AG04450 (cell line): ENCODE measurements at regions not wholly inside any gene's neighbourhood (a gene's known extent, or its start where the extent isn't known, plus 50 kb on each side); places are given as distances from the start of the nearest gene placed in this dataset.

Experiments
- CTCF ChIA-PET: fragments of 300-600, 350-600 bp; formaldehyde crosslinking; extraction: SDS; loops from one replicate; lab custom pipeline; 2022; ENCODE audit warnings: antibody characterized with exemption, inconsistent platforms; lab: Charles Lee
- POLR2A ChIA-PET: fragments of 350-600 bp; formaldehyde crosslinking; extraction: SDS; loops from one replicate; lab custom pipeline; 2021; ENCODE audit warnings: antibody characterized with exemption, inconsistent platforms; lab: Yijun Ruan, JAX
- DNase-seq: peaks from one replicate; pipeline ENCODE4 v3.0.0-alpha.2; 2011; ENCODE audit warnings: low read depth, low spot score
- H3K27ac ChIP-seq: one replicate; pipeline ENCODE4 v1.5.1; 2012; ENCODE audit warnings: low read depth, low read length, control low read depth
- H3K27me3 ChIP-seq: one replicate; pipeline ENCODE4 v1.6.0; 2012; ENCODE audit warnings: low read length; ENCODE audit not compliant: control insufficient read depth, insufficient read depth
- H3K4me3 ChIP-seq: 2 replicates; pipeline ENCODE4 v1.5.1; 2011; ENCODE audit warnings: mild to moderate bottlenecking, low read depth, low read length, control low read depth
- H3K9me3 ChIP-seq: 2 replicates; pipeline ENCODE4 v1.5.1; 2012; ENCODE audit warnings: low read length; ENCODE audit not compliant: control insufficient read depth, insufficient read depth
- TF ChIP-seq, protein P1 (sequence below): IDR thresholded peaks from 2 replicates; pipeline ENCODE4 v1.5.1; 2011; ENCODE audit warnings: low read depth, low read length, control low read depth, inconsistent platforms

DNA sequence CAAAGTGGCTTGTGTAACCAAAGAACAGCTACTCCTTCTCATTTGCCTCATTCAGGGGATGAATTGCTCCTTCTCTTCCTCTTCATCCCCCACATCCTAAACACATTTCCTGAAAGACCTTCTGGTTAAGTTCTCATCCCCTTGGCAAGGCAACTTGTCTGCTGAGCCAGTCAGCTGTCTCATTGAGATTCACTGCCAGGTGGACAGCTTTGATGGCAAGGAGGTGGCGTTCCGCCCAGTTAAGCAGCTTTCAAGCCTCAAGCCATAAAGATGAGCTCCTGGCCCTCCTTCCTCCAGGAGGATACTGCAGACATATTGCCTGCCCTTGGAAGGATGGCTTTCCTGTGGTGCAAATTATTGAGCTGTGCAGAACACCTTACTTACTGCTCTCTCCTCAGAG is 448.6 kb upstream of the MPDZ start:
- Histone ChIP-seq H3K9me3 (no peaks in the 10 kb centered on the region), H3K27ac (no peak overlapping the region), H3K27me3 (no peaks in the 10 kb centered on the region), H3K4me3 (no peak overlapping the region)
- DNase-seq = no peak
- ChIA-PET CTCF (no interaction called here), POLR2A (no interaction called here)
- TF ChIP-seq, protein P1, sequence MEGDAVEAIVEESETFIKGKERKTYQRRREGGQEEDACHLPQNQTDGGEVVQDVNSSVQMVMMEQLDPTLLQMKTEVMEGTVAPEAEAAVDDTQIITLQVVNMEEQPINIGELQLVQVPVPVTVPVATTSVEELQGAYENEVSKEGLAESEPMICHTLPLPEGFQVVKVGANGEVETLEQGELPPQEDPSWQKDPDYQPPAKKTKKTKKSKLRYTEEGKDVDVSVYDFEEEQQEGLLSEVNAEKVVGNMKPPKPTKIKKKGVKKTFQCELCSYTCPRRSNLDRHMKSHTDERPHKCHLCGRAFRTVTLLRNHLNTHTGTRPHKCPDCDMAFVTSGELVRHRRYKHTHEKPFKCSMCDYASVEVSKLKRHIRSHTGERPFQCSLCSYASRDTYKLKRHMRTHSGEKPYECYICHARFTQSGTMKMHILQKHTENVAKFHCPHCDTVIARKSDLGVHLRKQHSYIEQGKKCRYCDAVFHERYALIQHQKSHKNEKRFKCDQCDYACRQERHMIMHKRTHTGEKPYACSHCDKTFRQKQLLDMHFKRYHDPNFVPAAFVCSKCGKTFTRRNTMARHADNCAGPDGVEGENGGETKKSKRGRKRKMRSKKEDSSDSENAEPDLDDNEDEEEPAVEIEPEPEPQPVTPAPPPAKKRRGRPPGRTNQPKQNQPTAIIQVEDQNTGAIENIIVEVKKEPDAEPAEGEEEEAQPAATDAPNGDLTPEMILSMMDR = no peak

DNA sequence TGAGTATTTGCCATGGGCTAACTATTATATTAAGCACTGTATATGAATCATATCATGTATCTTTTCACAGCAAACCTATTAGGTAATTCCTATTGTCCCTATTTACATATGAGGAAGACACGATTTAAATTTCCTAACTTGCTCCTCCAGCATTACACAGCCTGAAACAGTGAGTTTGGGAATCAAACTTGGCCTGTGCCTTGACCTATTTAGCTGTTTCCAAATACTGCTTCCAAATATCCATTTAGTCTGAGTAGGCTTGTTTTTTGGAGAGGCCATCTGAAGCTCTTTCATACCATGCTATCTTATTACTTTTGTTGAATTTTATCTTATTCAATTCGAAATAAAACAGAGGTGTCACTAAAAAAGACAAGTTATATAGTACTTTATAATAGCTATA is 447.3 kb upstream of the MPDZ start:
- Histone ChIP-seq H3K4me3 (no peak overlapping the region), H3K27ac (no peak overlapping the region)
- CTCF ChIA-PET = interaction anchor here (0.8 kb wide), 1 partner anchor 575 kb away, joined by 3 read pairs; no protein-coding TSS in a partner anchor

DNA sequence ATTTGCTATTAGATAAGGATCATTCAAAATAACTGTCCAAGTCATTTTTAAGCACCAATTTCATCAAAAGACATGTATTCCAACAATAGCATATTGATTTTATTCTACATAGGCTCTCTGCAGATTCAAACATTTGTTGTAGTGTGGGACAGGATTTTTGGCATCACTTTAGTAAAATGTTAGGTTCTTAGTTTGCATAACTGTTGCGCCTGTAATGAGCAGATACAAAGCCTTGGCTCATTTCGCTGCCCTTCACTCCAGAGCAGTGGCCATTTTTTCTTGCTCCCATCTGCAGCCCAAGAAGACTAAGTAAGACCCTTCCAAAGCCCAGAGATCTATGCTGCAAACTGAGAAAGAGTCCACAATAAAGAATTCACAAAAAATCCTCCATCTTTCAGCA is 446.0 kb upstream of the MPDZ start:
- Histone ChIP-seq H3K27ac (no peak overlapping the region), H3K27me3 (no peaks in the 10 kb centered on the region), H3K9me3 (no peaks in the 10 kb centered on the region), H3K4me3 (no peak overlapping the region)
- ChIA-PET POLR2A (no interaction called here), CTCF (no interaction called here)
- TF ChIP-seq, protein P1 = no peak
- no peak for DNase-seq

More for the DNA sequence above, 447.3 kb upstream of the MPDZ start:
- DNase-seq = no peak
- Histone ChIP-seq H3K9me3 (no peaks in the 10 kb centered on the region), H3K27me3 (no peaks in the 10 kb centered on the region)
- TF ChIP-seq, protein P1 = no peak
- POLR2A ChIA-PET = no interaction called here

DNA sequence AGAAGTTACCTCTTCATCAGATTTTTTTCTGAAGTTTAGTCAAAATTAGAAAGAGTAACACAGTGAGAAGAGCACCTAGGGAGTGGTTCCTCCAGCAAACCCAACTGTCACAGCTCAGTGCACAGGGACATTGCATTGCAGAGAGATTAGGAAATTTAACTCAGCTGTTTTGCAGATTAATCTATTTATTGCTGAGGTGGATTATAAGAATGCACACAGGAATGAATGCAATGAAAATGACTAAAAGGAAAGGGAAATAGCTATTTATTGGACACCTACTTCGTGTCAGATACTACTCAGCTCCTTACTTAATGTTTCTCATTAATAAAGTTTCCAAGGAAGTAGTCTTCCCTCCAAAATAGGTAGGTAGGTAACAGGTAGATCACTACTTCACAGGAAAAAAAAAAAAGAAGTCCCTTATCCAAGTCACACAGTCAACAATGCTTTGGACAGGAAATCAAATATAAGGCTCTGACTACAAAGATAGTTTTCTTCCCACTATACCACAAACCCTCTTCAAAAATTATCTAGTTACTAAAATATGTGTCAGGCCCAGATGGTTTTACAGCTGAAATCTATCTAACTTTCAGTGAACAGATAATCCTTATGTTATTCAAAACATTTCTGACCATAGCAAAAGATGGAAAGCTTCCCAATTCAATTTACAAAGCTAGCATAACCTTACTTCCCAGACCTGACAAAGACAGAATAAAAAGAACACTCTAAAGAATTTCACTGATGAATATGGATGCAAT is 442.2 kb upstream of the MPDZ start:
- DNase-seq = peak; percentile 20
- CTCF ChIA-PET = no interaction called here
- Histone ChIP-seq H3K27me3 (no peaks in the 10 kb centered on the region), H3K27ac (no peak overlapping the region), H3K9me3 (no peaks in the 10 kb centered on the region), H3K4me3 (no peak overlapping the region)
- POLR2A ChIA-PET = no interaction called here
- TF ChIP-seq, protein P1 = no peak

DNA sequence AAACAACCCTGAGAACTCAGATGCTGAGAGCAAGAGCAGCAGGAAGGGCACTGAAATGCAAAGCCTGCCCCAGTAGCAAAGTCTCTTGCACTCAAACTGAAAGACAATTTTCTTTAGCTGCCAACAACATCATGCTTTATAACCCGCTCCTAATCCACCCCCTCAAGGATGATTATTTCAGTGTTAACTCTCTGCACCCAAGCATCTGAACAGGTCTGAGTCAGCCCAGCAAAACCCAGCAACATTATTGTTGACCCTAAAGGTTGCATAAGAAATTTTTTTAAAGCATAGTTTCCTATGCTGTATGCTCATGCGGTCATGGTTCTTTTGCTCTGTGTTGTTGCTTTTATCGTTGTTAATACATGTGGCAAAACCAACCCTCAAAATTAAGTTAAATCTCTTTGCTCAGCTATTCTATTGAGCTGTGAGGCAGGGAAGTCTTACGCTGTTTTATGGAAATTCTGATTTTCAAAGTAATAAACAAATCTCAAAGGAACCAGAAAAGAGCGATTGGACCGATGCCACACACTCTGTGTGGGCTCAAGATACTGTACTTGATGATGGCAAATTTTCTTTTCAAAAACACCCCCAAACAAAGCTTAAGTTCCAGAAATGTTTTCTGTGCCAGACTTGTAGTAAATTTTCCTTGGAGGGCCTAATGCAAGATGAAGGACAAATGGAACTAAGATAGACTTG is 440.6 kb upstream of the MPDZ start:
- peak; percentile 15 for DNase-seq
- Histone ChIP-seq H3K27me3 (no peaks in the 10 kb centered on the region), H3K27ac (peak overlapping the region; percentile 31), H3K9me3 (no peaks in the 10 kb centered on the region), H3K4me3 (no peak overlapping the region)
- ChIA-PET CTCF (no interaction called here), POLR2A (no interaction called here)
- TF ChIP-seq, protein P1 = no peak
